ENCODE measurements at regions not wholly inside any gene's neighbourhood (a gene's known extent, or its start where the extent isn't known, plus 50 kb on each side); places are given as distances from the start of the nearest gene placed in this dataset.

DNA sequence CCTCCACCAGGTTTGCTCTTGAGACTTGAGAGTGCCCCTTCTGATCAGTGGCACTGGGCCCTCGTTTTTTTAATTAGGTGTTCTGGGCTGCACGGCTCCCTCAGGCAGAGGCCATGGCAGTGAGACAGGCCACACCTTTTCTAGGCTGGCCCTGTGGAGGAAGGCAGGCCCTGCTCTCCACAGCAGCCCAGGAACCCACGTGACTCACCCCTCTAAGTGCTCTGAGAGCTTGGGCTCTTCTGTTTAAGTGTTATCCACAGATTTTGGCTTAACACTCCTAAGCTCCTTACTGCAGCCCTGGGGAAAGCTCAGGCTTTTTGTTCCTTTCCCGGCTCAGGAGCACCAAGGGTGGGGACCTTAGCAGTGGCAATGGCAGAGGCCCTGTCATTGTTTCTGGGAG is 463.2 kb upstream of the GBE1 start:
- Mint-ChIP-seq H3K4me3 (no peak overlapping the region), H3K9me3 (peaks cover 3% of the 10 kb centered on the region), H3K4me1 (ENCODE audit: low read depth) (peaks cover 8% of the 10 kb centered on the region), H3K27ac (no peak overlapping the region), H3K27me3 (no peaks in the 10 kb centered on the region), H3K36me3 (ENCODE audit: low read depth) (no peaks in the 10 kb centered on the region)

- Mint-ChIP-seq H3K27ac (no peak overlapping the region), H3K9me3 (no peaks in the 10 kb centered on the region), H3K36me3 (ENCODE audit: low read depth) (no peaks in the 10 kb centered on the region), H3K27me3 (no peaks in the 10 kb centered on the region), H3K4me1 (ENCODE audit: low read depth) (no peaks in the 10 kb centered on the region), H3K4me3 (no peak overlapping the region)
These were observed 461.0 kb upstream of the GBE1 start for GRCh38 chr3:82222401-82222800.

GRCh38 chr3:82217571-82217970 is 456.1 kb upstream of the GBE1 start:
- no peaks in the 10 kb centered on the region for H3K36me3 Mint-ChIP-seq (ENCODE audit: low read depth)

DNA sequence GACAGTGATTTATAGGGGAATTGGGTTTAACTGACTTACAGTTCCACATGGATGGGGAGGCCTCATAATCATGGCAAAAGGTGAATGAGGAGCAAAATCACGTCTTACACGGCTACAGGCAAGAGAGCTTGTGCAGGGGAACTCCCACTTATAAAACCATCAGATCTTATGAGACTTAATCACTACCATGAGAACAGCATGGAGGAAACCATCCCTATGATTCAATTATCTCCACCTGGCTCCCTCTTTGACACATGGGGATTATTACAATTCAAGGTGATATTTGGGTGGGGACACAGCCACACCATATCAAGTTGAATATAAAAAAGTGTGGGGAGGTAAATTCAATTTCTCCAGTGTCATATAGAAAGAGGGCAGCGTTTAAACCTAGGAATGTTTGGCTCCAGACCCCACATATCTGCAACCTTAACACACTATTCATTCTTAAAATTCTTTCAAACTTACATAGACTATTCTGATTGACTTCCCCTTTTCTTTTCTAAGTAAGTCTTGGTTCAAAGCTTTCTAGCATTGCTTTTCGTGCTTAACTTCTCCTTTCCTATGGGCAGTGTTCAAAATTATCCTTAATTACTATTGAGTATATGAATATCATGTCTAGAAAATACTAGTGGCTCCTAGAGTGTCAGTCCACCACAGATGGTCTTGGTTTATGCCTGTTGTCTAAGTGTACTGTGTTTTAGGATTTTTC is 446.7 kb upstream of the GBE1 start:
- H3K4me1 Mint-ChIP-seq (ENCODE audit: low read depth): peaks cover 5% of the 10 kb centered on the region
- no peaks in the 10 kb centered on the region for H3K36me3 Mint-ChIP-seq (ENCODE audit: low read depth)
- no peaks in the 10 kb centered on the region for H3K9me3 Mint-ChIP-seq
- H3K4me3 Mint-ChIP-seq: no peak overlapping the region
- no peak overlapping the region for H3K27ac Mint-ChIP-seq
- no peaks in the 10 kb centered on the region for H3K27me3 Mint-ChIP-seq

More at GRCh38 chr3:82217571-82217970, 456.1 kb upstream of the GBE1 start:
- Mint-ChIP-seq H3K4me1 (ENCODE audit: low read depth) (no peaks in the 10 kb centered on the region), H3K27me3 (no peaks in the 10 kb centered on the region), H3K9me3 (no peaks in the 10 kb centered on the region), H3K27ac (no peak overlapping the region), H3K4me3 (no peak overlapping the region)

DNA sequence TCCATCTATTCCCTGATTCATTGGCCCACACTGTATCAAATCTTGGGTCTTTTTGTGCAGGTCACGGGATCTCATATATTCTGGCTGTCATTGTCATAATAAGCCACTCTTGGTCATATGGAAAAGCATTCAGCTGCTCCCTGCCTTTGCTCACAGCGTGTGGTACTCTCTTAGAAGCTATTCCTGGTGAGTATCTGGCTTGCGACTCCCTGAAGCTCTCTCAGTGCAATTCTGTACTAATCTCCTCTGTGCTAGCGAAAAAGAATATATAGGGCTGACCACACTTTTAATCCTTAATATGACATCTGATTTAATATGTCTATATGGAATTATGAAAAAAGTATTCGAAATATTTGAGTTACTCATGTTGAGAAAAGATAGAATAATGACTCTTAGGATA is 440.8 kb upstream of the GBE1 start:
- Mint-ChIP-seq H3K27me3 (no peaks in the 10 kb centered on the region), H3K9me3 (no peaks in the 10 kb centered on the region), H3K36me3 (ENCODE audit: low read depth) (no peaks in the 10 kb centered on the region), H3K4me1 (ENCODE audit: low read depth) (peaks cover 5% of the 10 kb centered on the region), H3K27ac (no peak overlapping the region), H3K4me3 (no peak overlapping the region)

GRCh38 chr3:82201316-82201715 is 439.9 kb upstream of the GBE1 start:
- Mint-ChIP-seq H3K36me3 (ENCODE audit: low read depth) (no peaks in the 10 kb centered on the region), H3K27me3 (no peaks in the 10 kb centered on the region)

GRCh38 chr3:82198009-82198408 is 436.6 kb upstream of the GBE1 start:
- Mint-ChIP-seq H3K27me3 (no peaks in the 10 kb centered on the region), H3K4me3 (no peak overlapping the region), H3K4me1 (ENCODE audit: low read depth) (no peaks in the 10 kb centered on the region), H3K36me3 (ENCODE audit: low read depth) (no peaks in the 10 kb centered on the region), H3K27ac (no peak overlapping the region), H3K9me3 (no peaks in the 10 kb centered on the region)

More at GRCh38 chr3:82201316-82201715, 439.9 kb upstream of the GBE1 start:
- H3K4me3 Mint-ChIP-seq: no peak overlapping the region
- peaks cover 5% of the 10 kb centered on the region for H3K4me1 Mint-ChIP-seq (ENCODE audit: low read depth)
- H3K27ac Mint-ChIP-seq: no peak overlapping the region
- H3K9me3 Mint-ChIP-seq: no peaks in the 10 kb centered on the region

DNA sequence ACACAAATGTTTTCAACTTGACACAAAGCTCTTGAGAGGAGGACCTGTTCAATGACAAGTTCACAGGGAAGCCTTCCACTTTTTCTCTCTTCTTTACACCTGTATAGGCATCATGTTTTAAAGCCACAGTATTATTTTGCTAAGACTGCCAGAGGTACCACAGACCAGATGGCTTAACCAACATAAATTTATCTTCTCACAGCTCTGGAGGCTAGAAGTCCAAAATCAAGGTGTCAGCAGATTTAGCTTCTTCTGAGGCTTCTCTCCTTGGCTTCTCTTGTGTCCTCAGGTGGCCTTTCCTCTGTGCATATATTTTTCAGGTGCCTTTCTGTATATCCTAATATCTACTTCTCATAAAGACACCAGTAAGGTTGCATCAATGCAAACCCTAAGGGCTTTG is 435.2 kb upstream of the GBE1 start:
- no peak overlapping the region for H3K4me3 Mint-ChIP-seq
- no peaks in the 10 kb centered on the region for H3K27me3 Mint-ChIP-seq
- no peaks in the 10 kb centered on the region for H3K36me3 Mint-ChIP-seq (ENCODE audit: low read depth)
- H3K9me3 Mint-ChIP-seq: no peaks in the 10 kb centered on the region
- no peaks in the 10 kb centered on the region for H3K4me1 Mint-ChIP-seq (ENCODE audit: low read depth)
- no peak overlapping the region for H3K27ac Mint-ChIP-seq

DNA sequence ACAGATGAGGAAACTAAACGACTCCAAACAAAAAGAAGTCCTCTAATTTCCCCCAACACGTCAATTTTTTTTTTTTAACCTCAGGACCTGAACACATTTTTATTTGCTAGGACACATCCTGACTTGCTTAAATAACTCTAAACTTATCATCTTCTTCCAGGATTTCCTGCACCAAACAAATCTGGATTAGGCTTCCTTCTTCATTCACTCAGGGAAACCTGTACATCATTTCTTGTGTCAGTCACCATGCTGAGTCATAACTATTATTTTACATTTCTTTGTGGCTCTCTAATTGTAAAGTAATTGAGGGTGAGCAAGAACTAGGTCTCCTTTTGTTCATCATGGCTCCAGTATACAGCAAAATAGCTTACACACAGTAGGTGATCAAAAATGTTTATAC is 433.4 kb upstream of the GBE1 start:
- no peaks in the 10 kb centered on the region for H3K27me3 Mint-ChIP-seq
- no peak overlapping the region for H3K4me3 Mint-ChIP-seq
- H3K9me3 Mint-ChIP-seq: no peaks in the 10 kb centered on the region
- no peaks in the 10 kb centered on the region for H3K4me1 Mint-ChIP-seq (ENCODE audit: low read depth)
- H3K27ac Mint-ChIP-seq: no peak overlapping the region
- no peaks in the 10 kb centered on the region for H3K36me3 Mint-ChIP-seq (ENCODE audit: low read depth)

GRCh38 chr3:82186017-82186416 is 424.6 kb upstream of the GBE1 start:
- H3K4me3 Mint-ChIP-seq: no peak overlapping the region
- no peaks in the 10 kb centered on the region for H3K4me1 Mint-ChIP-seq (ENCODE audit: low read depth)
- no peaks in the 10 kb centered on the region for H3K36me3 Mint-ChIP-seq (ENCODE audit: low read depth)
- no peaks in the 10 kb centered on the region for H3K27me3 Mint-ChIP-seq
- H3K27ac Mint-ChIP-seq: no peak overlapping the region
- no peaks in the 10 kb centered on the region for H3K9me3 Mint-ChIP-seq

DNA sequence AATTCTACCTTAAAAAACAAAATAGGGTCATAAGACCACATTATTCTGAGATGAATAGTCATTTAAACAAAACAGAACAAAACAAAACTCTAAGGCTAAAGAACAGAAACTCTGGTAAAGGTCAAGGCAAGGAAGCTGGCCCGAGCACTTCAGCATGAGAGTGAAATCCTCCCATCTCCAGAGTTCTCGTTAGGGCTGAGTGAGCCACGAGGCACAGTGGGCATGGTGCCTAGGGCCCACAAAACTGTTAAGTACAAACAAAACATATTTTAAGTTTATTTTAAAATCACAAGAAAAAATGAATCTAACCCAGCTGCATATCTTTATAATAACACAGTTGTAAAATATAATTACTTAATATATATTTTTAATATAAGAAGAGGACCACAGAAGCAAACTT is 417.8 kb upstream of the GBE1 start:
- H3K4me3 Mint-ChIP-seq: no peak overlapping the region
- no peaks in the 10 kb centered on the region for H3K9me3 Mint-ChIP-seq
- no peaks in the 10 kb centered on the region for H3K27me3 Mint-ChIP-seq
- no peaks in the 10 kb centered on the region for H3K4me1 Mint-ChIP-seq (ENCODE audit: low read depth)
- H3K36me3 Mint-ChIP-seq (ENCODE audit: low read depth): no peaks in the 10 kb centered on the region
- no peak overlapping the region for H3K27ac Mint-ChIP-seq

DNA sequence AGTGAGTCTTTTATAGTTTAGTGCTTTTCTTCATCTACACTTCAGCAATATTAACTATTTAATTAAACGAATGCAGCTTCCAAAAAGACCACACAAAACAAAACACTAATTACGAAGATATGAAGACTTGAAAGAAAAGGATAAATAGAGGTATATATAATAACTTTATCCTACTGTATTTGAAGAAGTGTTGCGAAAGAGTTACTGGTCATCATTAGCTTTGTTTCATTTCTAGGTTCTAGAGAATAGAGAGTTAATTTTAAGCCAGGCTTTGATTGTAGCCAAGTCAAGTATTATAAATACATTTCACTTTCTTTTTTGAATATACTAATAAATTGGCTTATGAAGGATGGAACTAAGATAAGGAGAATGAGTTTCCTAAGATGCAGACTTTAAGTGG is 416.8 kb upstream of the GBE1 start:
- H3K27me3 Mint-ChIP-seq: no peaks in the 10 kb centered on the region
- H3K4me3 Mint-ChIP-seq: no peak overlapping the region
- no peaks in the 10 kb centered on the region for H3K9me3 Mint-ChIP-seq
- H3K36me3 Mint-ChIP-seq (ENCODE audit: low read depth): no peaks in the 10 kb centered on the region
- H3K27ac Mint-ChIP-seq: no peak overlapping the region
- H3K4me1 Mint-ChIP-seq (ENCODE audit: low read depth): no peaks in the 10 kb centered on the region

GRCh38 chr3:82177774-82178173 is 416.3 kb upstream of the GBE1 start:
- no peaks in the 10 kb centered on the region for H3K36me3 Mint-ChIP-seq (ENCODE audit: low read depth)
- no peak overlapping the region for H3K4me3 Mint-ChIP-seq
- H3K9me3 Mint-ChIP-seq: no peaks in the 10 kb centered on the region
- H3K4me1 Mint-ChIP-seq (ENCODE audit: low read depth): no peaks in the 10 kb centered on the region
- no peak overlapping the region for H3K27ac Mint-ChIP-seq
- H3K27me3 Mint-ChIP-seq: no peaks in the 10 kb centered on the region

DNA sequence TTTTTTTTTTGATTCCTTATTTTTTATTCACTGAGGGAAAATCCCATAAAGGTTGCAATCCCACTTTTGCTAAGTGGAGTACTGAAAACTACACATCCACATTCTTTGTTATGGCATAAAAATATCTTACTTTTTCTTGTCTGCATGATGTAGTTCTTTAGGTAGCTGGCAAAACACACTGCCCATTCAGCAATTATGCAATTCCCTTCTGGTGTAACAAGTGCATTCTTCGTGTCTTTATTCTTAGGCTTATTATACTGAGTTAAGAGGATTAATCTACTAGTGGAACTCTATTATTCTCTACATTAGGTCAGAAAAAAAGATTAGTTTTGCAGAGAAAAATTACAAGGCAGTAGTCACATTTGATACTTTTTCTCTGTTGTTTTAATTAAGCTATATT is 403.8 kb upstream of the GBE1 start:
- no peaks in the 10 kb centered on the region for H3K27me3 Mint-ChIP-seq
- no peaks in the 10 kb centered on the region for H3K9me3 Mint-ChIP-seq
- H3K4me3 Mint-ChIP-seq: no peak overlapping the region
- H3K36me3 Mint-ChIP-seq (ENCODE audit: low read depth): no peaks in the 10 kb centered on the region
- H3K4me1 Mint-ChIP-seq (ENCODE audit: low read depth): no peaks in the 10 kb centered on the region
- no peak overlapping the region for H3K27ac Mint-ChIP-seq

DNA sequence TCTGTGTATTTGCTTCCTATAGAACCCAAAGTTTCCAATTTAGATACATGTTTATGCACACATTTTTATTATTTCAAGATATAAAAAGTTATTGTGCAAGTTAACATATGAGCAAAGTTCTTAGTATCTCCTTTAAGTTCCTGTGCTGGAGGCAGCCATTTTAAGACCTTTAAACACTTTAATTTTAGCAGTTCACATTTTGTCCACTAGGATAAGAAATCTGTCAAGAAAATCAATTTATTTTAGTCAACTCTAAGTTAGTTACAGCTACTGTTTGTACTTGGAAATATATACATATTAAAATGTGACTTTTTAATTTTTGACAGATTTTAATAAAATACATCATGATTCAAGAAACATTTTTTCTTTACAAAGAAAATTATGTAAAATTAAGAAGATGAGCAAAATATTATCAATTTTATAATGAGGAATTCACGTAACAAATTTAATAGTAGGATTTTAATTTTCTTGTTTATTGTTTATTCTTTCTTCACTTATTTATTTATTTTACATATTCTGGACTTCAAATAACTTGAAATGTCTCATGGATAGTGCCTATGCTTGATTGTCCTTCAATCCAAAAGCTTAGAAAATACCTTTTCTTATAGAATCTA is 402.6 kb upstream of the GBE1 start:
- Mint-ChIP-seq H3K4me1 (ENCODE audit: low read depth) (no peaks in the 10 kb centered on the region), H3K27me3 (no peaks in the 10 kb centered on the region)

GRCh38 chr3:82157952-82158351 is 396.5 kb upstream of the GBE1 start:
- H3K27ac Mint-ChIP-seq: no peak overlapping the region
- H3K4me1 Mint-ChIP-seq (ENCODE audit: low read depth): no peaks in the 10 kb centered on the region
- peaks cover 6% of the 10 kb centered on the region for H3K9me3 Mint-ChIP-seq
- no peaks in the 10 kb centered on the region for H3K27me3 Mint-ChIP-seq
- no peaks in the 10 kb centered on the region for H3K36me3 Mint-ChIP-seq (ENCODE audit: low read depth)
- no peak overlapping the region for H3K4me3 Mint-ChIP-seq

More for the DNA sequence above, 402.6 kb upstream of the GBE1 start:
- no peak overlapping the region for H3K27ac Mint-ChIP-seq
- H3K36me3 Mint-ChIP-seq (ENCODE audit: low read depth): no peaks in the 10 kb centered on the region
- H3K9me3 Mint-ChIP-seq: no peaks in the 10 kb centered on the region
- H3K4me3 Mint-ChIP-seq: no peak overlapping the region

All from stimulated activated naive CD8-positive, alpha-beta T cell treated with anti-CD3 and anti-CD28 coated beads, Interleukin-15, Interleukin-2, amounts not matched to agents 100 ng/mL and 50 ng/mL, for 24 hours (primary cell).